HG03354 (cell line): ENCODE measurements at regions not wholly inside any gene's neighbourhood (a gene's known extent, or its start where the extent isn't known, plus 50 kb on each side); places are given as distances from the start of the nearest gene placed in this dataset.

Source experiments
- ATAC-seq: cut with Tn5 transposase; IDR thresholded peaks from one replicate; pipeline ENCODE4 v1.9.1; 2021; ENCODE audit warnings: mild to moderate bottlenecking; ENCODE audit not compliant: unreplicated experiment, poor library complexity, severe bottlenecking

DNA sequence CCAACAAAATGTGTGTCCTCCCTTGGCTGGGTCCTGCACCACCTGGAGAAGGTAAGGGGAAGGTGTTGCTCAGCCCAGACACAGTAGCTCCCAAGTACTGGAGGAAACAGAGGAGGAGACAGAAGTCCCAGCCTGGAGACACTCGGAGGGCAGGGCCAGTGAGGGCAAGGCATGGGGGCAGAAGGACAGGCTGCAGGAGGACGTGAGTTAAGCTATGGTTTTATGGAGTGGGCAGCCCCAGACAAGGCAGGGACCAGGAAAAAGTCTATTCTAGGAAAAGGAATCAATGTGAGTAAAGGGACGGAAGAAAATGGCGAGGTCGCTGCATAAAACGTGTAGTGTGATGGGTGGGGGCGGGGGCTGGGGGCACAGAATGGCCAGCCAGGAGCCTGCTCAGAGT, 210.1 kb upstream of the DIO3 start:
- ATAC-seq = no peak

DNA sequence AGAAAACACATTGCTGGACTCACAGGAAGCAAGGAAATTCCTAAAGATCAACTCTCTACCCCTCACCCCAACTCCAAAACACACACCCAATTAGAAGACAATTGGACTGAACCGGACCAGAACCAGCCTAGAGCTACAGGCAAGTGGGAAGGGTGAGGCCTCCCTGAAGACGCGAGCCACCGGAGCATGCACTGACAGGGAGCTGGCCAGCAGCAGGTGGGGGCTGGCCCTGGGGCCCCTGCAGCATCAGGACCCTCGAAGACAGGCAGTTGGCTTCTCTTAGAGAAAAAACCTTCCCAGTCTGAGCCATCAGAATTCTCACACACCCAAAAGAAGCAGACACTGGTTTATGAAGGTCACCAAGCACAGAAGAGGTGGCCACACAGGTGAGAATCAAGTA, 209.5 kb upstream of the DIO3 start:
- ATAC-seq = no peak

DNA sequence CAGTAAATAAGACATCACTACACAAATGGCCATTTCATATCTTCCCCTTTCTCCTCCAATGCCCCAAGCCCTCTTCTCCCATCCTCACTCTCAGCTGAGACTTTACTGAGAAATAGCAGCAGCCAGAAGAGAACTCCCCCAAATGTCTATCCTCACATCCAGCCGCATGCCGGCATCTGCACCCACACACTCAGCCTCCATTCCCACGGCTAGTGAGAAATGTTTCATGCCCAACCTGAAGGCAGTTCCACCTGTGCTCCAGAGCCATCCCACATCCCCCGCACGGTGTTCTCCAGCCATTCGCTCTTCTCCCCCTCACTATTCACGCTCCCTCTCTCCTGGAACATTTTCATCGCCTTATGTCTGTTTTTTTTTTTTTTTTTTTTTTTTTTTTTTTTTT, 208.7 kb upstream of the DIO3 start:
- ATAC-seq = no peak

DNA sequence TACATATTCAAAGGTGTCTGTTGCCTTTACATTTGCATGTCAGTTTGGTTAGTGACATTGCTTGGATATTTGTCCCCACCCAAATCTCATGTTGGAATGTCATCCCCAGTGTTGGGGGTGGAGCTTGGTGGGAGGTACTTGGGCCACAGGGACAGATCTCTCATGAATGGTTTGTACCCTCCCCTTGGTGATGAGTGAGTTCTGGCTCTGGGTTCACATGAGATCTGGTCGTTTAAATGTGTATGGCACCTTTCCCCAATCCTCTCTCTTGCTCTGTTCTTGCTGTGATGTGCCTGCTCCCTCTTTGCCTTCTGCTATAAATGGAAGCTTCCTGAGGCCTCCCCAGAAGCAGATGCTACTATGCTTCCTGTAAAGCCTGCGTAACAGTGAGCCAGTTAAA, 207.9 kb upstream of the DIO3 start:
- ATAC-seq = no peak

DNA sequence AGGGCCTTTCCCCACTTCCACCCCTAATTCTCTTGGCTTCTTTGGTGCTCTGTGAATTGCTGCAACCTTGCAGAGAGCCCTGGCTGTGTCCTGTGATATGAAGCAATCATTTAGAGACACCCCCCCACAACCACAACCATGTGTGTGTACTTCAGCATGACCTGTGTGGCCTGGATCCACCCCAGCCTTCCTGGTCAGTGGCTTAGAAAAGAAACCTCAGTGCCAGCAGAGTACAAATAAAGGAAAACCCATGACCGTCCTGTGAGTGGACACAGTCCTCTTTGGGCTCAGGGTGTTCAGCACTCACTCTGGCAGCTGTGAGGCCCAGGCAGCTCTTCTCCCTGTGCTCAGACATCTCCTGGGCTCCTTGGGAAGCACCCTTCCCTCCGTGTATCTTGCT, 206.6 kb upstream of the DIO3 start:
- ATAC-seq = no peak

DNA sequence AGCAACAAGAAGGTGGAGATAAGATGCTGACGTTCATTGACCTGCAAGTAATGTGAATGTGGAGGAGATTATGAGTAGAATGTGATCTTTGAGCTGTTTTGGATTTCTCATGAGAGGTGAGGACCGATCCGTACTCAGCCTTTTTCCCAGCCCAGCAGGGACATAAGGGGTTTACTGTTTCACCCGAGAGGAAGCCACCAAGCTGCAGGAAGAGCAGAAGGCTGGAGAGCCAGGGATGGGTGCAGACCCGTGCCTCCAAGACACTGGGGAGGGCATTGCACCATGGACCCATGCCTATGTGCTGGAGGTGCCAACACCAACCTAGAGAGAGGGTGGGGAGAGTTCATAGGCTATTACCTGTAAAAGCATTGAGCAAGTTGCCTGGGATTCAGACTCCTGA, 206.0 kb upstream of the DIO3 start:
- no peak for ATAC-seq

DNA sequence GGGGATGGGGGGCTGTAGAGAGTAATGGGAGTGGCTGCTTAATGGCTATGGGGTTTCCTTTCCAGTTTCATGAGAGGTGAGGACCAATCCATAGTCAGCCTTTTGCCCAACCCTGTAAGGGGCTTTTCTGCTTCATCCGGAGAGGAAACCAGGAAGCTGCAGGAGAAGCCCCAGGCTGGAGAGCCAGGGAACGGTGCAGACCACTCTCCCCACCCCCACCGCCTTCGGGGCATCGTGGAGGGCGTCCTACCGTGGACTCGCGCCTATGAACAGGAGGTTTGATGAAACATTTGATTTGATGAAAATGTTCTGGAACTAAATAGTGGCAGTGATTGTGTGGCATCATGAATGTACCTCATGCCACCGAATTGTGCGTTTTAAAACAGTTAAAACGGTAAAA, 204.3 kb upstream of the DIO3 start:
- no peak for ATAC-seq

DNA sequence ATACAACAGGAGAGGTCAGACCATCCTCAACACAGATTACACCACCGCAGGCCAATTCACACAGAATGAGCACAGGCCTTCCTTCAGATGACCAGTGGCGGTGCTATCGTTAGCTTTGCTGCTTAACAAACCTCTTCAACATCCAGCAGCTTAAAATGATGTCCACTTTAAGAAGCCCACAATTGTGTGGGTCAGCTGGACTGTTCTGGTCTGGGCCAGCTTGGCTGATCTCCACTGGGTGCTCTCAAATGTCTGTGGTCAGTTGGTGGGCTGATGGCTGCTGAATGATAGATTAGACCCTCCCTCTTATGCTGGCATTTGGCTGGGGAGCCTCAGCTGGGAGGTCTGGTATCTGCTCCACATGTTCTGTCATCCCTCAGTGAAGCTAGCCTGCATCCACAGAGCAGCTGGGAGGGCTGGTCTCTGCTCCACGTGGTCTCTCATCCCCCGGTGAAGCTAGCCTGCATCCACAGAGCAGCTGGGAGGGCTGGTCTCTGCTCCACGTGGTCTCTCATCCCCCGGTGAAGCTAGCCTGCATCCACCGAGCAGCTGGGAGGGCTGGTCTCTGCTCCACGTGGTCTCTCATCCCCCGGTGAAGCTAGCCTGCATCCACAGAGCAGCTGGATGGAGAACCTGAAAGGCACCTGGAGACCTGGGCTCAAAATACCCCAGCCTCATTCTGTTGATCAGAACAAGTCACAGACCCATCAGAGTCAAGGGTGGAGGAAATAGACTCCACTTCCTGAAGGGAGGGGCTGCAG, 203.6 kb upstream of the DIO3 start:
- ATAC-seq = no peak

DNA sequence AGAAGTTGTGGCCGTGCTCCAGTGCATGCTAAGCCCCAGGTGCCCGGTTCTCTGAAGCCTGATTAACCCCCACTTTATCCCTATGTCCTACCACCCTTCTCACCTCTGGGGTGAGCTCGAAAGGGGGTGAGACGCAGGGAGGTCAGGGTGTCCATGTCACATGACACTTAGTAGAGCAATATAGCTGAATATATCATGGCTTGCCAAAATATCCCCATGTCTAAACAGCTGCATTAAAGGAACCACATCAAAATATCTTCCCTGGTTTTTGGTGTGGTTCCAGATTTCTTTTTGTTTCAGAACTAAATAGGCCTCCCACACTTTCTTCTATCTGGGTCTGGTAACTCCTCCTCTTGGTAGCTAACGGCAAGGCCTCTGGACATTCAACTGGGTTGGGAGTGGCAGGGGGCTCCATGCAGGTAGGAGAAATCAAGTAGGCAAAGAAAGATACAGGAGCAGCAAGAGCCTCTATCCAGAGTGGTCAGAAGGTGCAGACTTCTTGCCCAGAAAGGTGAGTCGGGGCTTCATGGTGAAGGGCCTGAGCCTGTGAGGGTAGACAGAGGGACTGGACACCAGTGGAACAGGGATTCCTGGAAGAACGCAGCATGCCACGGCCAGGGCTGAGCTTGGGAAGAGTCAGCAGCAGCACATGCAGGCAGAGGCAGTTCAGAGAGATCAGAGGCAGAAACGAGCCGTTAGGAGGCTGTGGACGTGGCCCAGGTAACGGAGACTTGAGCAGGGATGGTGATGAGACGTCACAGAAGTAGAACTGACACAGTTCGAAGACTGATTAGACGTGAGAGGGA, 202.8 kb upstream of the DIO3 start:
- ATAC-seq = no peak

DNA sequence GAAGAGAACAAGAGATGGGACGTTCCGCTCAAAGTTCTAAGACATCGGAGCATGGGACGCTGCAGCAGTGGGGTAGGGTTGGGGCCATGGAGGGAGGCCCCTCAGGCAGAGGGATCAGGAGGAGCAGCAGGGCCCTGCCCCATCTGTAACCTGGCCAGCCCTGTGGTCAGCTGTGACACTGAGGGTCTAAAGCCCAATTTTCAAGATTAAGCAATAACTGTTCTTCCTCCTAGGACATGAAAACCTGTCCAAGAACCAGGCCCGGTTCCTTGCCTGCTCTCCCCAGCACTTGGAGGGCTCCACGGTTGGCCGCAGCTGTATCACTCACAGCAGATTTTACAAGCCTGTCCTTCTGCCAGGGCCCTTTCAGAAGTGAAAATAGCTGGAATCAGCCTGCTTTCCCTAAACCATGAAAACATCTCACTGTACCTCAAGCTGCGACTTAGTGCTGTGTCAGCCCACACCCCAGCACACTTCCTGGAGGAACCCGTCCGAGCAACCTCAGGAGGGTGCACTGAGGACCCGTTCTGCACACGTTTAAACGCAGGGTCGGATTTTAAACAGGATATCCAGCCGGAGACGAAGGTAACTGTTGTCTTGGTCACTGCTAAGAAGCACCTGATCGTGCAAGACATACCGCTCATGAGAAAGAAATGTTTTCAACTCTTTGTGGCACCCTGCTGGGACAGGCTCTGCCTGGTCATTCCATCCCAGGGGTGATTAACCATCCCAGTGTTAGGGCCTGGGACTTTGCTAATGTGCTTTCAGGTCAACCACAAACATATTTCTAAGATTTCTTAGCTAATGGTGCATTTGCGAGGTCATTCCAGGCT, 201.9 kb upstream of the DIO3 start:
- ATAC-seq = no peak

DNA sequence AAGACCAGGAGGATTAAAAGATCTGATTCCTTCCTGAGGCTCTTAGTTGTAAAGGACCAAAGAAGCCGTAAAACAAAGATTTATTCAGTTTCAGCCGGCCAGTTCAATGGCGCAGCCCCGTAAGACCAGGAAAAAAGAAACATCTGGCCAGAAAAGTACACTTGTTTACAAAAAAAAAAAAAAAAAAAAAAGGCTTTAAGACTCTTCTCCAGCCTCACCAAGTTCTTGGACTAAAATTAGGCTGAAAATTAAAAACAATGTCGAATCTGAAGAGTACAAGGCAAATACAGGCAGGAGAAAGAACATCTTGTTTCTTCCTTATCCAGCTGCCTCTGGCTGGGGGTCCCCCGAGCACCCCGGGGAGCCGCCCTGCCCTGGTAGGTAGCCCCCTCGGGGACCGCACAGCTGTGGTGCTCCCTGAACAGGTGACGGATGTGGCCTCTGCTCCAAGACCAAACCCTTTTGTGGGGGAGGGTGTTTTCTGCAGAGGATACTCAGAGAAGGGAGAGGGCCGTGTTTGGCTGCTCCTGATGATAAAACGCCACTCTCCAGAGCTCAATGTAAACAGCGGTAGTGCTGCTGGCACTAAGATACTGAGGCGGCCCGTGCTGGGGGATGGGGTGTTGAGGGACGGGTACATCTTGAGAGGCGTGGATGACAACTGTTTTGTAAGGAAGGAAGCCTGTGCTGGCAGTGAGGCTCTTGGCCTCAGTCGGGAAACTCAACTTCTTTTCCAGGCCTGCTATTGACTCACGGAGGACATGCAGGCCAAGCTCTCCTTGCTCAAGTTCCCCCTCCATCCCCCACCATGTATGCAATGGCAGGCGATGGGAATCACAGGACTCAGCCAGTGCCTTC, 201.0 kb upstream of the DIO3 start:
- no peak for ATAC-seq

DNA sequence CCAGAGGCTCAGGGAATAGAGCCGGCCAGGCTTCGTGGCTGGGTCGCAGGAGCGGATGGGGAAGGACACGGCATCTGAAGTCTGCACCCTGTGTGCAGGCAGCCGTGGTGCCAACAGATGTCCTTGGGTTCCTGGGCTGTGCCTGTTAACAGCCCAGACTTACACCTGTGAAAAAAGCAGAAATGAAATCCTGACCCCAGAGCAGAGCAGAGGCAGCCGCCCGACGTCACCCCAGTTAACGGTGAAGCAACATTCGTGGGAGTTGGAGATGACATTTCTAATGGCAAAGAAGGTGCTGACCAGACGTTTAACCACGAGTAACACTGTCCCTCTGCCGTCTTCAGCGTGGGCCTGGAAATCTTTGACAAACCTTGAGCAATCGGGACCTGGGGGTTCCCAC, 200.3 kb upstream of the DIO3 start:
- ATAC-seq = no peak

DNA sequence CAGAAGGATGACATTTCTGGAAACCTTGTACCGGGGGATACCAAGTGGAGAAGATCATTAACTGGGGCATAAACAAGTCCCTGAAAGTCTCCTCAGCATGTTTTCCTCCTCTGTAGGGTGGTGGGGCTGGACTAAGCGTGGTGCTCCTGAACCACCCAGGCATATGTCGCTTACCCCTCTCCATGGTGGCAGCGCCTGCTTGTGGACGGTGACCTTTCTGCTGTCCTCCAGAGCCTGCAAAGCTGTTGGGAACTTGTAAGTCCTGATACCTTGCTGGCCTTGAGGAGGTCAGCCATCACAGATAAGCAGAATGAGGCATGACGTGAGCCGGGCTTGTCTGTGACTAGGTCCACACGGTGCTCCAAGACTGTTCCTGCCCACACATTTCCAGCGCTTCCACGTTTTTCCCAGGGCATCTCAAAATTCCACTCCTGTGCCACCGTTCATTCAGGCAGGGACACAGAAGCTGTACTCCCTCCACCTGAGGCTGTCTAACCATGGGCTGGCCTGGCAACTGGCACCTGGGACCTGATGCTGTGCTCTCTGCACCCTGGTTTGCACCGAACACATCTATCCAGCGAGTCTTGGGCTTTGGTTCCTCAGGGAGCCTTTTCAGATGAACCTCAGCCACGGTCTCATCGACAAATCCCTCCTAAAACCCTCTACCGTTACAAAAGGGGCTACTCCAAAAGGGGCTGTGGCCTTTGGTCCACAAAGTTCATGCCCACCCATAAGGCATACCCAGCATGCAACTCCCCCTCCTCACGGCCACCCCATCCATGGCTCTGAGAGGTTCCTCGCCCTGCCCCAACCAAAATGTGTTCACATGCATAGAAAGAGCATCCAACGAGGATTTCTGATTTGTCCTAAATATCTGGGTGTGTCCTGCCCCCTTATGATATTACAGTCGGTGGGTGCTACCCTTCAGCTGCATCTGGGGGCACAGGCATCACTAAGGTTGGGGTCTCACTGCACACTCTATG, 199.6 kb upstream of the DIO3 start:
- no peak for ATAC-seq

DNA sequence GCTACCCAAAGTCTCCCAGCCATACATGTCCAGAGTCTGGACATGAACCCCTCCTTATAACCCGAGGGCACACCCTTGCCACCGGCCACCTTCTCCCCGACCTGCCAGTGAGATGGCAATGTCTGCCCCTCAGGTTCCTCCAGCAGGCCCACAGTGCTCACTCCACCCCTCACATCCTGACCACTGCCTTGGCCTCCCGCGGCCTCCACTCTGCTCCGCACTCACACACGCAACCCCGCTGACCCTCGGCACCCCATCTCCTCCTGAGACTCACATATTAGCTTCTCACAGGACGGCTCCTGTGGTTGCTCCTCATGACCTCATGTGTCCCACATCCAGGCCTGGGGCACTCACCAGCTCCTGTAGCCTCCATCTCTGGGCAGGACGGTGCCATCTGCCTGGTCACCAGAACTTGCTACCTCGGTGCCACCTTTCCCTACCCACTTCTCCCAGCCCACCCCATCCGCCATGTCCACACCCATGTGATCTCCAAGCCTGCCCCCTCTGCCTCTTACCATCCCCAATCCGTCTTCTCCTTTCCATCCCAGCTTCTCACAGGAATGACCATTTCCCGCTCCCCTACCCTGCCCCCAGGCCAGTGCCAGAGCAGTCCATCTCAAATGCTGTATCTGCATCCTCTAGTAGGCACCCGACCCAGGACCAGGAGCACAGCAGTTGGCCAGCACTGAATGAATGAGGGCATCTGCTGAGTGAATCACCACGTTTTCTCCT, 198.6 kb upstream of the DIO3 start:
- no peak for ATAC-seq

DNA sequence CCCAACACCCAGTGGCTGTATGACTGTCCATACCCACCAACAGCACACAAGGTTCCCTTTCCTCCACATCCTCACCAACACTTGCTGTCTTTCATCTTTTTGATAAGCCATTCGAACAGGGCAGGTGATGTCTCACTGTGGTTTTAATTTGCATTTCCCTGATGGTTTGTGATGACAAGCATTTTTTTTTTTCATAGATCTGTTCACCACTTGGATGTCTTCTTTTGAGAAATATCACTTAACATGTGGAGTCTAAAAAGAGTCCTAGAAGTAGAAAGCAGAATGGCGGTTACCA, 198.1 kb upstream of the DIO3 start:
- ATAC-seq = no peak

DNA sequence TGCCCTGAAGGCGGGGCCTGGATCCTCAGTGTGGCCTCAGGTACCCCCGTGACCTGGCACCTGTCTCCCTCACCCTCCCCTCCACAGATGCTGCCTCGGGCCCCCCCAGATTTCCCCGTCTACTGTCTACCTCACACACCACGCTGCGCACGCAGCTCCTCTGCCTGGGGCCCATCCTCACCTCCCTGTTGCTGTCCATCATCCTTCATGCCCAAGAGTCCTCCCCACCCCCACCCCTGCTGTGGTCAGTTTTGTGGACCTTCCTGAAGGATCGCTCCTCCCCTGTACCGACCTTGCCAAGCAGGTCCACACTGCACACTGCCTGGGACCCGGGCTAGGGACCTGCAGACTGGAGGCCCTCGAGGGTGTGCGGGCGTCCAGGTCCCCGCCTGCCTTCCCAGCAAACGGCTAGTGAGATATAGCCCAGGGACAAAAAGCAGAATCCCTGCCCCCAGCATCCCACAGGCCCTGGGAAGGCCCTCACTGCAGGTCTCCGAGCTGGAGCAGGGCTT, 197.4 kb upstream of the DIO3 start:
- no peak for ATAC-seq

DNA sequence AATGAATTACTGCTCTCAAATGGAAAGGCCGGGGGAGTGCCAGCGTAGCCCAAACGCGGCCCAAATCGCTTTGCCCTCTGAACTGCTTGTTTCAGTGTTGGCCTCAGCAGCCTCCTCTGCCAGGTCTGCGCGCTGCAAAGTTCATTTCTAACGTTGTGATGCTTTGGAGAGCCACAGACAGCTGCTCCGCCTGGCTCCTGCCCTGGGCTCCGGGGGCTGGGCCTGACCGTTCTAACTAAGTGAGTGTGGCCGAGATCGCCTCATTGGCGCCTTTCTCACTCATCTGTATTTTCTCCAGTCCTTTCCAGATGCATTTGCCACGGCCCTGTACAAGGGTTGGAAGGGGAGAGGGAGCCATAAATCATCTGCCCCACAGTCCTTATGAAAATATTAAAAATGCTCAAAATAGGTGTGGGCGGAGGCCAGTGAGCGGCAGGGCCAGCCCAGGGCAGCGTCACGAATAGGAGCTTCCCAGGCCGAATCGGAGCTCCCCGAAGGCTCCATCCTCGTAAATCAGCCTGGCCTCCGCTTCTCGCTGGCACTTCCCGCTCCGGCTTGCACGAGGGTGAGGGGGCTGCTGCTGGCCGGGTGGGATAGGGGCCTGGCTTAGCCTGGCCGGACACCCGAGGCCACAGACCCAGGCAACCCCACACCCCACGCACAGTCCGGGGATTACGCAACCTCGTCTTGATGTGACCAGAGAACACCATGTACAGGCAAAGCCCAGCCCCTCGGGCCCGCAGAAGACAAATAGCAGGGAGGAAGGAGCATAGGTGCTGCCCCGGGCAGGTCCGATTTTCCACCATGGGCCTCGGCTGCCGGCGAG, 196.6 kb upstream of the DIO3 start:
- ATAC-seq = no peak
